Skin epidermis (tissue), 12 donors: ENCODE measurements at regions not wholly inside any gene's neighbourhood (a gene's known extent, or its start where the extent isn't known, plus 50 kb on each side); places are given as distances from the start of the nearest gene placed in this dataset.
A peak's percentile ranks its signal among the peaks of the same experiment; 100 is the strongest.
"Not testable (repeated sequence)": the region's sequence is repeated elsewhere in the genome, so short reads cannot be mapped to it uniquely, and the experiment has no call there.

Experiments
- H3K27ac ChIP-seq, 21 experiments: fragments of 200-600 bp; sonication (generic) in 11 of 21; one replicate each; pipeline ENCODE4 v1.5.0; 2020; ENCODE audit warnings: mild to moderate bottlenecking in 3 of 21, inconsistent platforms in 2 of 21, moderate library complexity in 2 of 21
- H3K4me3 ChIP-seq, 7 experiments: fragments of 200-600 bp; sonication (generic) in 2 of 7; one replicate each; pipeline ENCODE4 v1.5.0; 2020; ENCODE audit warnings: inconsistent platforms in 2 of 7, mild to moderate bottlenecking in 2 of 7, moderate library complexity in 1 of 7

DNA sequence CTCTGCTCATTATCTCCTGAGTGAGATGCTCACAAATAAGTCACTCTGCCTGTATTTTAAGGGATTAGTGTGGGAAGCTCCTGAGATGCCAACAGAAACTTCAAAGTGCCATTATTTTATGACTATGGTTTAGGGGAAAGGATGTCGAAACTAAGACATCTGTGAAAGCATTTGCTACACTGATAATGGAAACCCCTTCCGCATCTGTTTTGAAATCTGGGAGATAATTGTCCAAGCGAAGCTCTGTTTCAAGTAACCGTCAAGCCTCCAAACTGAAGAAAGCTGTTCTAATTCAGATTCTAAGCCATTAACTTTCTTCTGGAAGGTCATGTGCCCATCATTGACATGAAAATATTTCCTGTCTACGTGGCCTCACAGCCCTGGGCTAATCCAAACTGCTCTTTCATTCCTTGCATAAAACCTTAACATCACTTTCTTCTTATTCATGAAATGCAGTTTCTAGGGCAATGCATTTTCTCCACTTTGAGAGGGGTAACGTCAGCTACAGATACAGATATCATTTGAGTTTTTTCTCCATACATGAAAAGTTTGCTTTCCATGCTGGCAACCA lies 932.0 kb downstream of the C6orf118 start:
- no peak overlapping the region for H3K27ac ChIP-seq
- no peak overlapping the region for H3K4me3 ChIP-seq

DNA sequence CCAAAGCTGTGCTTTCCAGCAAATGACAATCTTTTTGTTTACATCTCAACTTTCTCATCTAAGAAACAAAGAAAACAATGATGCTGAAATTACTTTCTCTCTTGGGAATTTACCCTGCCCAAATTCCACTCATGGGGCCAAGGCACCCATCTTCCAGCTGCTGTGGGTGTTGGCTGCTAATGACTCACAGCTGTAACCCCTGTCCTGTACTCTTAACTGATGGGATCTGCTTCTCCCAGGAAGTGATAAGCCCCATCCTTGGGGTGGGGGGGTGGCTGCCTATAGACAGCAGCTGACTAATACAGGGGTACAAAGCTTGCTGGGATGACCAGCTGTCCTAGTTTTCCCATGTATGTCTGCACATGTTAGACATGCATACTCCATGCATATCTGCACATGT lies 938.6 kb downstream of the C6orf118 start:
- H3K27ac ChIP-seq: no peak overlapping the region
- H3K4me3 ChIP-seq: no peak overlapping the region

DNA sequence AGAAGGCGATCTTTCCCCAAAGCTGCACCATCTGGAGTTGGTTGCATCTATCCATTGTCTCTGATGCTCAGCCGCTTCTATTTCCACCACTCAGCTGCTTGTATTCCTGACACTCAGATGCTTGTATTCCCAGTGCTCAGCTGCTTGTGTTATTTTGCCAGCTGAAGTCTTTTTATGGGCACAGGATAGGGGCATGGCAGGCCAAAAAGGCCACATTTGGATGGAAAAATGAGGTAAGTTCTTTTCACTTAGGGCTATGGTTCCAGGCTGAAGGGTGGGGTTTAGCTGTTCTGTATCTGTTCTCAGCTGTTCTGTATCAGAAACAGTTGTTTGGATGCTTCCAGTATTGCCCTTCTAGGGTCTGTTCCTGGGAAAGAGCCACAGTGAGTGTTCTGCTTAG lies 944.9 kb downstream of the QKI start:
- Histone ChIP-seq H3K4me3 (no peak overlapping the region), H3K27ac (no peak overlapping the region)

DNA sequence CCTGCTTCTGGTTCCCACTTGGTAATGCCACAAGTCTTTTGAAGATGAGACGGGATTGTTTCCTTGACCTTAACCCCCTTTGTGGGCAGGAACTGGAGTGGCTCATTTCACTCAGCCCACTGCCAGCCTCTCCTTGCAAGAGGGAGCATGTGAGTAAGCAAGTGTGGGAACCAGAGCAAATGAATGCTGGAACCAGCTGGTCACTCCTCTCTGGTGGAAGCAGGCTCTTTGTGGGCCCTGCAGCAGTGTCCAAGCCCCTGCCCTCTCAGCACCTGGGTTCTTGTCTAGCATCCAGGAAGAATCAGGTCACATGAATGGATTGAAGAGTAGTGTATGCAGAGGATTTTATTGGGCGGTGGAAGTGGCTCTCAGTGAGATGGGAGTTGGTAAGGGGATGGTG lies 944.5 kb downstream of the QKI start:
- H3K4me3 ChIP-seq: no peak overlapping the region
- H3K27ac ChIP-seq: no peak overlapping the region

DNA sequence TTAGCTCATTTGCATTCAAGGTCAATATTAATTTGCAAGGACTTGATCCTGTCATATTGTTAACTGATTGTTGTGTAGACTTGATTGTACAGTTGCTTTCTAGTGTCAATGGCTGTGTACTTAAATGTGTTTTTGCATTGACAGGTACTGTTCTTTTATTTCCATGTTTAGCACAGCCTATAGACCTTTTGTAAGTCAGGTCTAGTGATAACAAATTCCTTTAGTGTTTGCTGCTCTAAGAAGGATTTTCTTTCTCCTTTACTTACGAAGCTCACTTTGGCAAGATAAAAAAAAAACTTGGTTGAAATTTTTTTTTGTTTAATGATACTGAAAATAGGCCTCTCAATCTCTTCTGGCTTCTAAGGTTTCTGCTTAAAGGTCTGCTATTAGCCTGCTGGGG lies 942.3 kb downstream of the QKI start:
- Histone ChIP-seq H3K27ac (no peak overlapping the region), H3K4me3 (no peak overlapping the region)

DNA sequence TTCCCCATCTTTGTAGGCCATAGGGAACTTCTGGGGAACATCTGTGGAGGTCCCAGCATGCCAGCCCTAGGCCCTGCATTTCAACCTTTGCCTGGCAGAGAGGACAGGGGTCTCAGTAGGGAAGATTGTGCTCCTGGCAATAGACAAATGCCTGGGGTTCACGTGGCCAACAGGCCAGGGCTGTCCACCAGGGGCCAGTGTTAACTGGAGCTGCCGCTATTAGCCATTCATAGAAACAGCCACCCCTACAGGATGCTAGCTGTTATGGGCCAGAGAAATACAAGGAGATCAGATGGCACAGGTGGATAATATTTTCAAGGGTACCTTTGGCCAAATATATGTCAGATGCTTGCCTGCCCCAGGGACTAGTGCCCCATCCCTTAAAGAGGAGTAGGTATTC lies 932.9 kb downstream of the QKI start:
- Histone ChIP-seq H3K27ac (no peak overlapping the region), H3K4me3 (no peak overlapping the region)

DNA sequence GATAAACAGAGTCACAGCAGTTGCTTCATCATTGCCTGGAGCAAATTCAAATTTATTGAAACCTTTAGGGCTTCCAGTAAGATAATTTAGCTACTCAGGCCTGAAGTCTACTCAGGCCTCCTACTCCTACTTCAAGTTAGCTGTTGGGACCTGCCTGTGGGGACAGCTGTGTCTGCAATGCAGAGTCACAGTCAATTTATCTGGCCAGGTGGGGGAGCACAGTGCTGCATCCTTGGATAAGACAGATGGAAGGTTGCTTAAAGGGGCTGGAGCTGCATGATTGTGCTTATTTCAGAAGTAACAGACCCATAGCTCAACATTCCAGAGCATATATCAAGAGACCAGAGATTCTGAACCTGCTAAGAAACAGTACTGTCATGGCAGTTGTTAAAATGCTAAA lies 932.1 kb downstream of the QKI start:
- H3K4me3 ChIP-seq: no peak overlapping the region
- H3K27ac ChIP-seq: no peak overlapping the region

DNA sequence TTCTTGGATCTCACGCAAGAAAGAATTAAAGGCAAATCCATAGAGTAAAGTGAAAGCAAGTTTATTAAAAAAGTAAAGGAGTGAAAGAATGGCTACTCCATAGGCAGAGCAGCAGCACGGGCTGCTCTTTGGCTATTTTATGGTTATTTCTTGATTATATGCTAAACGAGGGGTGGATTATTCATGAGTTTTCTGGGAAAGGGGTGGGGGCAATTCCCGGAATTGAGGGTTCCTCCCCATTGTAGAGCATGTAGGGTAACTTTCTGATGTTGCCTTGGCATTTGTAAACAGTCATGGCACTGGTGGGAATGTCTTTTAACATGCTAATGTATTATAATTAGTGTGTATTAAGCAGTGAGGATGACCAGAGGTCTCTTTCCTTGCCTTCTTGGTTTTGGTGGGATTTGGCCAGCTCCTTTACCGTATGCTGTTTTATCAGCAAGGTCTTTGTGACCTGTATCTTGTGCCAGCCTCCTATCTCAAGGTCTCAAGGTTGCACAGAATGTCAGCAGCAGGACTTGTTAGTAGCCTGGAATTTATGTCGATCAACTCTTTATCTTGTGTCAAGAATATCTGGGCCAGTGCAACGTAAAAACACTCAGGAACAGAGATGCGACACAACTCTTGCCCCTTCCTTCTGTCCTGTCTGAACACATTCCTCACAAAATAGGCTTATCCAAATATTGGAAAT lies 931.4 kb downstream of the QKI start:
- no peak overlapping the region for H3K4me3 ChIP-seq

DNA sequence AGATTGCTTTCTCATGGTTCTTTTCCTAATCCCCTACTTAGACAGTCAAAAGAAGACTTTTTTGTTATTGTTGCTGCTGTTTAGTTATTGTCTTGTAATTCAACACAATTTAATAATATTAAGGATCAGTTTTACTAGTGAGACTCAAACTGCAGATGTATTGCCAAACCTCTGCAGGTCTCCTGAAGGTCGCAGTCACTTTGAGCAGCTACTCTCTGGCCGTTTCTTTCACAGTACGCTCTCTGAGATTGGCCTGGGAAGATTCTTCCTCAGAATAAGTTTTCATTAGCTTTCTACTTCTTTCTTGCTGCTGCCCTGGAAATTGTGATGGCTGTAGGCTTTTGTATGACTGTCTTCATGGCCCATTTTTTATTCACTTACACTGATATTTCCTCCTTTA lies 930.8 kb downstream of the QKI start:
- no peak overlapping the region for H3K27ac ChIP-seq
- H3K4me3 ChIP-seq: no peak overlapping the region

More for the DNA sequence above, 931.4 kb downstream of the QKI start:
- H3K27ac ChIP-seq: no peak overlapping the region

DNA sequence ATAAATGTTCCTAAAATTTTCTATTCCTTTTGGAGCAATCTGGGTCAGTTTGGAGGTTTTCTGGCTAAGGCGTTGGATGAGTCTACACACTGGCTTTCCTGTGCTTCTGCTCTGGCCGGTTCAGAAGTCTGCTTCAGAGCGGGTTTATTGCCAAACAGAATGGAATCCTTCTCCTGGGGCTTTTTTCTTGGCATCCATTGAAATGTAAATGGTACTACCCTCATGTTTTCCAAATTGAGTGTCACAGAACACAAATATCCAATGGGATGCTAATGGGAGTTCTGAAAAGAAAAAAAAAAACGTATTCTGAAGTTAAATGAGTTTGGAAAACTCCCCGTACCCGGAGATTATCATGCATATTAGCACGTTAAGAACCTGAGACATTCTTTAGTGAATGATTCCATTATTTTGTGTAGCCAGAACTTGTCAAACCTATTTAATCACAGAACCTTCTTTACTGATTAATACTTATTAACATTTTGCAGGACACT lies 930.3 kb downstream of the QKI start:
- no peak overlapping the region for H3K27ac ChIP-seq
- H3K4me3 ChIP-seq: no peak overlapping the region

DNA sequence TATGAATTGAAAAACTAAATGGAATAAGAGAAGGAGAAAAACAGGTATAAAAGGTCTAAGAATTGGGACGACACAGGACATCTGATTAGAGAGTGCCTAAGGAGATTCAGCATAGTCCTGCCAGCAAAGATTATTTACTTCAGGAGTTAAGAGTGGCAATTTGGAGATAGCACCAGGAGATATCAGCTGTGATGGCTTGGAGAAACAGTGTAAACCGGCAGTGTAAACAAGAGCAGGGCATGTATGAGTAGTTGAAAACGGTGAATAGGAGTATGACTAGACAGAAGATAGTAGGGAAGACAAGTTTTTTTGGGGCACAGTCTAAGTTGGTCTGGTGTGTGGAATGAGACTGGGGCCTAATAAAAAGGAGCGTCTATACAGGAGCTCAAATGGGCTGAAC lies 924.9 kb downstream of the QKI start:
- H3K27ac ChIP-seq, H3K4me3 ChIP-seq: not testable (repeated sequence)

DNA sequence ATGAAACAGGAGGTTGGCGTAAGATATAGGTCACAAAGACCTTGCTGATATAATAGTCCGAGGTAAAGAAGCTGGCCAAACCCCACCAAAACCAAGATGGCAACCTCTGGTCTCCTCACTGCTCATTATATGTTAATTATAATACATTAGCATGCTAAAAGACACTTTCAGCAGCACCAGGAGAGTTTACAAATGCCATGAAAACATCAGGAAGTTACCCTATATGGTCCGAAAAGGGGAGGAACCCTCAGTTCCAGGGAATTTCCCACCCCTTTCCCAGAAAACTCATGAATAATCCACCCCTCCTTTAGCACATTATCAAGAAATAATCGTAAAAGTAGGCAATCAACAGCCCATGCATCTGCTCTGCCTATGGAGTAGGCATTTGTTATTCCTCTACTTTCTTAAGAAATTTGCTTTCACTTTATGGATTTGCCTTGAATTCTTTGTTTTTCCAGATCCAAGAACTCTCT lies 923.4 kb downstream of the QKI start:
- Histone ChIP-seq H3K27ac (no peak overlapping the region), H3K4me3 (no peak overlapping the region)

DNA sequence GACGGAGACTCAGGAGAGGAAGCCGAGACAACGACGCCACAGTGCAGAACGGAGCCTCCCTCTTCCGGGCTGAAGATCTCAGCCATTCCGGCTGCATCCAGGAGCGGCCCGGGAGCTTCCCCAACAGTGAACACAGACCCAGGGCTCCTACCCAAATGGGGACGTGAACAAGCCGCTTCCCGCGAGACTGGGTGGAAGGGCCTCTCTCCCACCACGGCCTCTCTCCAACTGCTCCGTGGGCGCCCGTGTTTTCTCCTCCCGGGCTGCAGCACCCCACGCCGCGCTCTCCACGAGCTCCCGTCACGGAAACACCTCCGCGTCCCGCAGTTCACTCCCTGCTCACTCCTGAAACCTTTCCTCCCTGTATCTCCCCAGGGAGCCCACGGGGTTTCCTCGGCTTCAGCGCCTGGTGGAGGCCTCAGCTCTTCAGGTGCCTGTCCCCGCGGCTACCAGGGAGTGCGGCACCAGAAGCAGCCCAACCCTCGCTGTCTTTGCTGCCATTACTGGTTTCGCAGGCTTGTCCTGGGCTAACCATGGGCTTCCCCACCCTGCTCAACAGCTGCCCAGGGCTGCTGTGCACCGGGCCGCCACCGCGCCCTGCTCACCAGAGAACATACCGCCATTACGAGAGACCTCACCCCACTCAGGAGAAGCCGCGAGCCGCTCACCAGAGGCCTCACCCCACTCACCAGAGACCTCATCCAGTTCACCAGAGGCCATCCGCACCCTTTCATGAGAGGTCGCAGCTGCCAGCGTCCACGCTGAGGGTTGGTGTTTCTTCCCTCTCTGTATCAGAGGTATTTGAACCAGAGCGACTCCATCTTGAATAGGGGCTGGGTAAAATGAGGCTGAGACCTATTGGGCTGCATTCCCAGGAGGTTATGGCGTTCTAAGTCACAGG lies 922.8 kb downstream of the QKI start:
- no peak overlapping the region for H3K4me3 ChIP-seq
- H3K27ac ChIP-seq: peak overlapping the region in 1 of 21 experiments; percentile 29

DNA sequence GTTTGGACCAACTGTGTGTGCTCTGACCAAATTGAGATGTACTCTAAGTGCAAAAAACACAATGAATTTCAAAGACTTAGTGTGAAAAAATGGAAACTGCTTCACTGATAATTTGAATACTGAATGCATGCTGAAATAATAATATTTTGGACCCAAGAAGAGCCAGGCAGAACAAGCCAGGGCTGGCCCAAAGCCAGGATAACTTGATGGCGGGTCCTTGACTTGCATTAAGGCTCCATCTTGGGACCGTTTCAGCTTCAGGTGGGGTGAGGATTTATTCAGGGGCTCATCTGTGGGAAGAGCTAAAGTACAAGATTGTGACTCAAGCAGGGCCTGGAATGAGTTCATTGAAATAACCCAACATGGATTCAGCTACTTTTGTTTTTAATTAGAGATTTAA lies 921.9 kb downstream of the QKI start:
- Histone ChIP-seq H3K4me3 (no peak overlapping the region), H3K27ac (no peak overlapping the region)

DNA sequence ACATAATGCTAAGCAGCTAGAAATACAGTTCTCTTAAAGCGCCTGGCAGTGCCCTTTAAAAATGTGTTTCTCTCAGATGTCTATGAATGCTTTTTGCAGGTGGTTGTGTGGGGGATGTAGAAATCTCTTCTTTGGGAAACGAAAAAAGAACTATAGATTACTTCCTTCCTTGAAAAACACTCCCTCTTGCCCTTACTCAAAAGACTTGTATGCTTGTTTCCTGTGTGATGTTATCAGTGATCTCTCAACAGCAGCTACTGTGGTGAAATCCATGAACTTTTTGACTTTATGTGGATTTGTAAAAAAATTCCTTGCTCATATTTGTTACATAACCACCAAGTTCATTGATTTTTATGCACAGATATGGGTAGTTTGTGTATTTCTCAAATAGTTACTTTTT lies 916.5 kb downstream of the QKI start:
- Histone ChIP-seq H3K4me3 (no peak overlapping the region), H3K27ac (no peak overlapping the region)

DNA sequence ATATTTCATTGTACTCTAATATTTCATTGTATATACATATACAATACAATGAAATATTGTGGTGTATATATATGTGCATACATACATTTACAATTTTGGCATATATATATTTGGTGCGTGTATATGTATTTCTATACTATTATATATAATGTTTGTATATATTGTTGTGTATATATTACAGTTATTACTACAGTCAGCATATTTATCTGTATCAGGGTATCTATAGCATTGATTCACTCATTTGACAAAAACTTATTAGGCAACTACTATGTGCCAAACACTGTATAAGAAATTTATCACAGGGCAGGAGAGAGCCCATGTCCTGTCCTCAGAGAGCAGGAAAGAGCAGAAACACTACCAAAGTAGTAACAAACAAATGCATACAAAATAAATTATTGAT lies 910.6 kb downstream of the QKI start:
- no peak overlapping the region for H3K27ac ChIP-seq
- H3K4me3 ChIP-seq: no peak overlapping the region

DNA sequence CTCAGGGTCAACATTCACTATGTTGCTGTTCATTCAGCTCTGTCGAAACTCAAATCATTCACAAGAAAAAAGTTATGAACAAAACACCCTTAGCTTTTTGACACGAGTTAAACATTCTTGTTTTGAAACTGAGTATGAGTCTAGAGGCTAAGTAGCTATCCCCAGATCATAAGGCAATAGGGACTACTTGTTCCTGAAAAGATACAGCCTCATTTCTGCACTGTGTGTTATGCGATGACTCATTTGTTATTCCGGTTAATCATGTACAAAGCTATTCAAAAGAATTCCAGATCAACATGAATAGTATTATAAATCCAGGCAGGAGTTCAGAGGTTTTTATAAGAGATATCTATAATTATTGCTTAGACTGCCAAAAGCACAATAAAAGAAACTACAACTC lies 908.0 kb downstream of the QKI start:
- H3K27ac ChIP-seq: peak overlapping the region in 3 of 21 experiments; percentile 6 to 51 (median 22)
- H3K4me3 ChIP-seq: no peak overlapping the region

DNA sequence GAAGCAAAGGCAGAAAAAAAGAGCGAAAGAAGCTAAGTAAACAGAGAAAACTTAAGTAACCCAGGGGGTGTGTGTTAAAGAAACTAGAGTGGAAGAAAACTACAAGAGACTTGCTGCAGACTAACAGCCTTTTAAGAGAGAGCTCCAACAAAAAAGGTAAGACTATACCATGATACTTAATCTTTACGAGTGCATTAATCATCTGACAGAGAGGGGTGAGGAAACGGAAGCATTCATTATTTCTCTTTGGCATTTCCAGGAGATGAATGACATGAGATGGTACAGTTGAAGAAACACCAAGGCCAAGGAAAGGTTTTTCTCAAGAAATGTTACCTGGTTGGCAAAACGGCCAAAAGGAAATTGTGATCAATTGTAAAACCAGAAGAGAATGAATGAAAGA lies 906.8 kb downstream of the QKI start:
- H3K27ac ChIP-seq: no peak overlapping the region
- no peak overlapping the region for H3K4me3 ChIP-seq

DNA sequence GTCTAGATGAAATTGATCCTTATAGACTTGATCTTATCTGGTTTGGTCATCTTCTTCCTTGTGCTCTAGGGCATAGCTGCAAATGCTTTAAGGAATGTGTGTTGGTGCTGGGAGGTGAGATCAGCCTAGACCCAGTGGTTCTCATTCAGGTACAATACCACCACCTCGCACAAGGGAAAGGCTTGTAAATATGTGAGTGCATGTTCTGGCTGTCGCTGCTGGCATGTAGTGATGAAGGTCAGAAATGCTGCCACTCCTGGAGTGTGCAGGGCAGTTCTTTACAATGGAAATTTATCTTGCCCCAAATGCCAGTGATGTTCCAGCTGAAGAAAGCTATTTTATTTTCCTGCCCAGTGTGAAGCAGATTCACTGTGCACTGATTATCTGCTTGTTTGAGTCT lies 900.9 kb downstream of the QKI start:
- Histone ChIP-seq H3K27ac (no peak overlapping the region), H3K4me3 (no peak overlapping the region)

DNA sequence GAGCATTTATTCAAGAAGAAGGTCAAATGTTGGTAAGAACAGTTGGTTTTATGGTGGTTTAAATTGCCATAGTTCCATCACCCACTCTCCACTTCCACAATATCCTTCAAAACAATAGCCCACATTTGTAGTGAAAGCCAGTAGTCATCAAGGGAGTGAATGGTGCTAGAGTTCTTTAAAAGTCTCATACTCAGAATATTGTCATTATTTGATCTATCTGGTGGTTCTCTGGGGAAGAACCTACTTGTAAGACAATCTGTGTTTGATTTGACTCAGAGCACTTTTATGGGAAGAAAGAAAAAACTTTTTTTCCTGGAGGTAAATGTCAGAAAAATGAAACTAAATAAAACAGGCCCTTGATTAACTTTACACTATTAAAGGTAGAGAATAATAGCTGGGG lies 893.8 kb downstream of the QKI start:
- no peak overlapping the region for H3K4me3 ChIP-seq
- no peak overlapping the region for H3K27ac ChIP-seq
